Sigmoid colon (tissue), 4 donors: ENCODE measurements at regions not wholly inside any gene's neighbourhood (a gene's known extent, or its start where the extent isn't known, plus 50 kb on each side); places are given as distances from the start of the nearest gene placed in this dataset.

Source experiments
- EP300 ChIP-seq, 4 donors: sonication (generic); formaldehyde crosslinking; IDR thresholded peaks; one replicate each; pipeline ENCODE4 v1.6.1; 2017; ENCODE audit warnings: antibody characterized with exemption in 4 of 4
- POLR2A ChIP-seq, 2 donors: fragments of 450-650 bp; IDR thresholded peaks; one replicate each; pipeline ENCODE4 v1.6.1; 2016; ENCODE audit warnings: antibody characterized with exemption in 2 of 2, mild to moderate bottlenecking in 2 of 2, moderate library complexity in 2 of 2
- POLR2AphosphoS5 ChIP-seq, 4 donors: sonication (generic); formaldehyde crosslinking; IDR thresholded peaks; one replicate each; pipeline ENCODE4 v1.6.1; 2017; ENCODE audit warnings: antibody characterized with exemption in 4 of 4
- TF ChIP-seq, protein P1 (sequence below), 4 experiments: fragments of 450-650 bp in 3 of 4; fragments of 200-600 bp in 1 of 4; IDR thresholded peaks; one replicate each; pipeline ENCODE4 v1.5.1; 2016 to 2019; ENCODE audit warnings: antibody characterized with exemption in 4 of 4, mild to moderate bottlenecking in 3 of 4, moderate library complexity in 2 of 4

DNA sequence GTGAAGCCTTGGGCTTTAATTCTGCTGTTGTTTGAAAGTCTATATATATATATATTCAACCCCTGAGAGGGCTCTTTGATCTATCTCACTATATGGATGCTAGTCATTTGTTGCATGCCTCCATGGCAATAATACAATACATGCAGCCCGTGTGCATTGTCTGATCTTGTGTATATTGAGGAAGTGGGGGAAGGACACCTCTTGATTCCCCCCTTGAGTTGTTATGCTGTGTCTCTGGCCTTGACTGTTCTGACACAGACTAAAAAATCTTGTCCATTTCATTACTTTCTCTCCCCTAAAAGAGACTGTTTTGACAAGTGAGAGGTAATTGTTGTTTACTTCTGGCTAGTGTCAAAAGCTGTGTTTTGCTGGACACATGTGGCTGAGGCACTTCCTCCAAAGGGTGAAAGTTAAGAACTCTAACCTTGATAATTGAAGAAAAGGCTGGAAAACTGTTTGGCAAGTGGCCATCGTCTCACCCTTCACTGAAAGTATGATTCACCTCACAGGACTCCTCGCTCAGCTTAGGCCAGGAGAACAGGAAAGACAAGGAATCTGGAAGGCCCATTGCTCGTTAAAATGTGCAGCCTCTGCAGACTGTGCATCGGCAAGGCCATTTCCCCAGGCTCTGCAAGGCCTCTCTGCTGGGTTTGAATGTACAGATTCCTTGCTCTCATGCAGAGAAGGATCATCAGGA is 304.0 kb downstream of the PRELID2 start:
- TF ChIP-seq, protein P1, sequence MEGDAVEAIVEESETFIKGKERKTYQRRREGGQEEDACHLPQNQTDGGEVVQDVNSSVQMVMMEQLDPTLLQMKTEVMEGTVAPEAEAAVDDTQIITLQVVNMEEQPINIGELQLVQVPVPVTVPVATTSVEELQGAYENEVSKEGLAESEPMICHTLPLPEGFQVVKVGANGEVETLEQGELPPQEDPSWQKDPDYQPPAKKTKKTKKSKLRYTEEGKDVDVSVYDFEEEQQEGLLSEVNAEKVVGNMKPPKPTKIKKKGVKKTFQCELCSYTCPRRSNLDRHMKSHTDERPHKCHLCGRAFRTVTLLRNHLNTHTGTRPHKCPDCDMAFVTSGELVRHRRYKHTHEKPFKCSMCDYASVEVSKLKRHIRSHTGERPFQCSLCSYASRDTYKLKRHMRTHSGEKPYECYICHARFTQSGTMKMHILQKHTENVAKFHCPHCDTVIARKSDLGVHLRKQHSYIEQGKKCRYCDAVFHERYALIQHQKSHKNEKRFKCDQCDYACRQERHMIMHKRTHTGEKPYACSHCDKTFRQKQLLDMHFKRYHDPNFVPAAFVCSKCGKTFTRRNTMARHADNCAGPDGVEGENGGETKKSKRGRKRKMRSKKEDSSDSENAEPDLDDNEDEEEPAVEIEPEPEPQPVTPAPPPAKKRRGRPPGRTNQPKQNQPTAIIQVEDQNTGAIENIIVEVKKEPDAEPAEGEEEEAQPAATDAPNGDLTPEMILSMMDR (IDR thresholded peaks at IDR 0.05), result no peak
- TF ChIP-seq POLR2A (IDR thresholded peaks at IDR 0.05) (no peak), EP300 (IDR thresholded peaks at IDR 0.05) (no peak), POLR2AphosphoS5 (IDR thresholded peaks at IDR 0.05) (no peak)
